ENCODE measurements at regions not wholly inside any gene's neighbourhood (a gene's known extent, or its start where the extent isn't known, plus 50 kb on each side); places are given as distances from the start of the nearest gene placed in this dataset.
"Not testable (repeated sequence)": the region's sequence is repeated elsewhere in the genome, so short reads cannot be mapped to it uniquely, and the experiment has no call there.

GRCh38 chr5:172548981-172549687, 91.9 kb upstream of the NEURL1B start:
- DNase-seq (ENCODE audit: low spot score): no peak

- DNase-seq (ENCODE audit: low spot score): peak; percentile 92
These were observed 92.7 kb upstream of the NEURL1B start for GRCh38 chr5:172548311-172548731.

GRCh38 chr5:172546196-172546595, 91.9 kb upstream of the SH3PXD2B start:
- DNase-seq (ENCODE audit: low spot score): no peak

- no peak for DNase-seq (ENCODE audit: low spot score)
These were observed 91.0 kb upstream of the SH3PXD2B start for GRCh38 chr5:172545291-172545801.

- DNase-seq (ENCODE audit: low spot score): no peak
These were observed 90.2 kb upstream of the SH3PXD2B start for GRCh38 chr5:172544371-172545095.

- DNase-seq (ENCODE audit: low spot score): no peak
These were observed 89.4 kb upstream of the SH3PXD2B start for GRCh38 chr5:172543484-172544298.

- no peak for DNase-seq (ENCODE audit: low spot score)
These were observed 88.4 kb upstream of the SH3PXD2B start for GRCh38 chr5:172542651-172543131.

- no peak for DNase-seq (ENCODE audit: low spot score)
These were observed 87.4 kb upstream of the SH3PXD2B start for GRCh38 chr5:172541773-172542136.

- DNase-seq (ENCODE audit: low spot score): no peak
These were observed 86.9 kb upstream of the SH3PXD2B start for GRCh38 chr5:172541099-172541772.

GRCh38 chr5:172540099-172540870, 86.0 kb upstream of the SH3PXD2B start:
- DNase-seq (ENCODE audit: low spot score): no peak

GRCh38 chr5:172535108-172535445, 80.8 kb upstream of the SH3PXD2B start:
- DNase-seq (ENCODE audit: low spot score): no peak

GRCh38 chr5:172534229-172535107, 80.1 kb upstream of the SH3PXD2B start:
- DNase-seq (ENCODE audit: low spot score): no peak

GRCh38 chr5:172533399-172534228, 79.3 kb upstream of the SH3PXD2B start:
- DNase-seq (ENCODE audit: low spot score): no peak

- no peak for DNase-seq (ENCODE audit: low spot score)
These were observed 78.7 kb upstream of the SH3PXD2B start for GRCh38 chr5:172533058-172533398.

- DNase-seq (ENCODE audit: low spot score): not testable (repeated sequence)
These were observed 78.1 kb upstream of the SH3PXD2B start for GRCh38 chr5:172532439-172532838.

- DNase-seq (ENCODE audit: low spot score): no peak
These were observed 77.3 kb upstream of the SH3PXD2B start for GRCh38 chr5:172531704-172532026.

GRCh38 chr5:172530878-172531703, 76.8 kb upstream of the SH3PXD2B start:
- DNase-seq (ENCODE audit: low spot score): no peak

GRCh38 chr5:172530406-172530805, 76.1 kb upstream of the SH3PXD2B start:
- DNase-seq (ENCODE audit: low spot score): no peak

- DNase-seq (ENCODE audit: low spot score): no peak
These were observed 75.6 kb upstream of the SH3PXD2B start for GRCh38 chr5:172529896-172530295.
